DMS79 treated with DMSO at 0.1 percent for 48 hours (cell line): ENCODE measurements at regions not wholly inside any gene's neighbourhood (a gene's known extent, or its start where the extent isn't known, plus 50 kb on each side); places are given as distances from the start of the nearest gene placed in this dataset.
"Not testable (repeated sequence)": the region's sequence is repeated elsewhere in the genome, so short reads cannot be mapped to it uniquely, and the experiment has no call there.

ENCODE experiments used
- DNase-seq: peaks from one replicate; lab custom pipeline; 2025; lab: John Stamatoyannopoulos, UW

DNA sequence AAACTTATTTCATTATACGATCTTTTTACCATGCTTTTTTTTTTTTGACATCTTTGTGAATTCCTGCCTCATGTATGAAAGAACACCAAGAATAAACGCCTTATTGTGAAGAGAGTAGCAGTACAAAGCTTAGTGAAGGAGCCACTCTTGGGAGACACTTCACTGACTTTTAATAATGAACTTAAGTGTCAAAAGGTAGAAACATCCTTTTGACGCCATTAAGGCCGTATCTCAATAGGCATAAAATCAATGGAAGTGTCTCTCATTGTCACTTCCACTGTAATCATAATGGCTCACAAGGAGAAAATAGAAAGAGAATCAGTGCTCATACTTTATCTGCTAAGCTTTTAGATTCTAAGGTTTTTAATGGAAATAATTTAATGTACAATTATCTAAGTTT is 657.8 kb downstream of the DIPK2A start:
- DNase-seq: no peak

GRCh38 chr3:144636833-144637232 is 665.2 kb downstream of the DIPK2A start:
- no peak for DNase-seq

DNA sequence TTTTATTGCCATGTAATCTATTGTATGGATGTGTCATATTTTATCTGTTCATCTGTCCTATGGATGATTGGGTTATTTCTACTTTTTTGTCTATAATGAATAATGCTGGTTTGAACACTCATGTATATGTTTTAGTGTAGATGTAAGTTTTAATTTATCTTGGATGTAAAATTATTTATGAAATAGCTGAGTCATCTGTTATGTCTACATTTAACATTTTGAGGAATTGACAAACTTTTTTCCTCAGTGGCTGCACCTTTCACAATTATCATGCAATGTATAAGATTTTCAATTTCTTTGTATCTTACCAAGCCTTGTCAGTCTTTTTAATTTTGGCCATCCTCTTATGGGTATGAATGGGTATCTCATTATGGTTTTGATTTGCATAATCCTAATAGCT is 666.4 kb downstream of the DIPK2A start:
- no peak for DNase-seq

DNA sequence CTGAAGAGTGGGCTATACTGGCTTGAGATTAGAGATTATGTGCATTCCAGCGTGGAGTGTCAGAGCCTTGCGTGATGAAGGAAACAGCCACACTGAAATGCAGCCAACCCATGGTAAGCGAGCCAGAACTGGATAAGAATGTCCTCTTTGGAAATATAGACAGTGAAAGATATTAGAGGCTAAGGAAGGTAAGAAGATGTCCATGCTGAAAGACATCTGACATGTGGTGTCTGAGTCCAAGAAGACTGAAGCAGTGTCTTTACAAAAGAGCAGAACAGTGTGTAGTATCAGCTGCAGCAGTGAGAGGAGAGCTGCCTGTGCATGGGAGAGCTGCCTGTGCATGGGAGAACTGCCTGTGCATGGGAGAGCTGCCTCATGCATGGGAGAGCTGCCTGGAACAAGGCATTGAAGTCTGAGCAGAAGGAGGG is 672.2 kb downstream of the DIPK2A start:
- DNase-seq: no peak

DNA sequence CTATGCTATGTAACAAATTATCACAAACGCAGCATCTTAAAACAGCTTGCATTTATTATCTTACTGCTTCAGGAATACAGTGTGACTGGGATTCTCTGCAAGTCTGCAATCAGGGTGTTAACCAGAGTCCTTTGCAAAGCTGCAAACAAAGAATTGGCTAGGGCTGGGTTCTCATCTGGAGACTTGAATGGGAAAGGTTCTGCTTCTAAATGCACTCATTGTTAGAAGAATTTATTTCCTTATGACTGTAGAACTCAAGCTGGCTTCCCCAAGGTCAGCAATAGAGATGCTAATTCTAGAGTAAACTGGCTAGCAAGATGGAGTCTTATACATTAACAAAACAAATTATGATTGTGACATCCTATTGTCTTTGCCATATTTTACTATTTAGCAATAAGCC is 673.7 kb downstream of the DIPK2A start:
- no peak for DNase-seq

- DNase-seq: no peak
These were observed 678.8 kb downstream of the DIPK2A start for GRCh38 chr3:144650380-144650779.

DNA sequence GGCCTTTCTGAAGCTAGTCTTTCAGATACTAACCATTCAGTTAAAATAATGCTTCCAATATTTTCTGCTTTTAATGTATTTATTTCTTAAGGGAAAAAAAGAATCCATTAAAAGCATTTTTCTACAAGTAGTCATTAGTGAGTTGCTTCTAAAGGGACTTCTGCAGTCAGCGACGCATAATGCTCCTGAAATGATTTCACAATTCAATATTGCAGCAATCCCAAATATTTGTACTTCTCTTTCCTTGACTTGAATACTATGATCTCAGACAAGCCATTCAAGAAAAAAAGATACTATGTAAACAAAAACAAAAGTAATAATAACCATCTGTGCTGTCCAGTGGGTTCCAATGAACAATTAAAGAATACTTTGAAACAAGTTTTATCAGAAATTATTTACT is 681.0 kb downstream of the DIPK2A start:
- no peak for DNase-seq

DNA sequence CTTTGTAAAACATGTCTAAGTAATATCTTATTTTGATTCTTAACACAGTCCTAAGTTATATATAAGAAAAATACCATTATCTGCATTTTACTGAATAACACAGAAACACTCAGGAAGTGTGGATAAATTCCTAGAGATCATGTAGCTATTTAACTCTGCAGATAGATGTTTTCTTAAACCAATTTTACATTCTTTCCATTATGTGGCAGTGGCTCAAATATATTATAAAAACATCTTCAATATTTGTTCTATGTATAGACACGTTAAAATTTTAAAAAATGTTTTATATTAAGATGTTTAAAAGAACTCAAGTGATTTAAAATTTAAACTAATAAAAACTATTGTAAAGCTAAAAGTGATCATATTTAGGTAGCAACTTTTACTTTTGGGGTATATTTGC is 683.8 kb downstream of the DIPK2A start:
- DNase-seq: no peak

DNA sequence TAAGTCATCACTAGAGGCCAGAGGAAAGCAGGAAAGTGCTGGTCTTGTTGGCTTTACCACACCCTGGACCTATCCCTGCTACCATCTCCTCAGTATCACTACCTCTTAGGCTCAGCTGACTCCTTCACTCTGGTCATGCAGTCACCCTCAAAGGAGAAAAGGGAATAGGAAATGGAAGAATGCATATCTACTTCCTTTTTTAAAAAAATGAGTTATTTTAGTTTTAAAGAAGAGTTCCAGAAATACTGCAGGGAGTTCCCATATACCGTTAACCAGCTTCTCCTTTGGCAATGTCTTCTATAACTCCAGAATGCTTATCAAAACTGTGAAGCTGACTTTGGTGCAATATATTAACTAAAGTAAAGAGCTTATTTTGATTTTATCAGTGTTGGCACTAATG is 688.6 kb downstream of the DIPK2A start:
- no peak for DNase-seq

- no peak for DNase-seq
These were observed 691.1 kb downstream of the DIPK2A start for GRCh38 chr3:144662729-144663128.

DNA sequence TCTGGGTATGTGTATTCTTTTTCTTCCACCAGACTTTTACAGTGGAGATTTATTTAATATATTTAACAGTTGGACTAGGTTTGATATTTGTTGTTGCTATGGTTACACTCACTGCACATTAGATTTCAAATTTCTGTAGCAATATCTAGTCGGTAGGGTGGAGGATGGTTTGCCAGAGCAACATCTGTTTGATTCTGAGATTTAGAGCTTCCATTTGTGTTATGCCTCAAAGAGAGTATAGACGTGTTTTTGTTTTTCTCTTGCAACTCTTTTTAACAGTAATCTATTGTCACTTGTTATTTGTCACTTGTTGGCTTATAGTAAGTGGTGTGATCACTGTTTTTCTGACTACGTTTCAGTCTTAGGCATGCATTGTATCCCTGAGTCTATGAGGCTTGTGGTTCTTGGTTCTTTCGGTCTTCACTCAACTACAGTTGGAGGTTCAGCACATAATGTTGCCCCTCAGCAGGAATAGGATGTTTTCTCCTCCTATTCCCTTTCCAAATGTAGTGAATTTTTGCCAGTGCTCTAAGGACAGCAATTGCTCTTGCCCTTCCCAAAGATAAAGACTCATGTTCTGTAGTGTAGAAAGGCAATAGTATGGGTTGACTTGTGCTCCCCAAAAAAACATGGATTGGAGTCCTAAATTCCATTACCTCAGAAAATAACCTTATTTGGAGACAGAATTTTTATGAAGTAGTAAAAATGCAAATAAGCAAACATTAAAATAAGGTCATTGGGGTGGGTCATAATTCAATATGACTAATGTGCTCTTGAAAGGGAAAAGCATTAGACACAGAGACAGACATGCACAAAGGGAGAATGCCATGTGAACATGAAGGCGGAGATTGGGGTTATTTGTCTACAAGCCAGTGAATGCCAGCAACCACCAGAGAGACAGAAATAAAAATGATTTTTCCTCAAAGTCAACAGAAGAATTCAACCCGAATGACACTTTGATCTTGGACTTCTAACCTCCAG is 692.1 kb downstream of the DIPK2A start:
- no peak for DNase-seq

DNA sequence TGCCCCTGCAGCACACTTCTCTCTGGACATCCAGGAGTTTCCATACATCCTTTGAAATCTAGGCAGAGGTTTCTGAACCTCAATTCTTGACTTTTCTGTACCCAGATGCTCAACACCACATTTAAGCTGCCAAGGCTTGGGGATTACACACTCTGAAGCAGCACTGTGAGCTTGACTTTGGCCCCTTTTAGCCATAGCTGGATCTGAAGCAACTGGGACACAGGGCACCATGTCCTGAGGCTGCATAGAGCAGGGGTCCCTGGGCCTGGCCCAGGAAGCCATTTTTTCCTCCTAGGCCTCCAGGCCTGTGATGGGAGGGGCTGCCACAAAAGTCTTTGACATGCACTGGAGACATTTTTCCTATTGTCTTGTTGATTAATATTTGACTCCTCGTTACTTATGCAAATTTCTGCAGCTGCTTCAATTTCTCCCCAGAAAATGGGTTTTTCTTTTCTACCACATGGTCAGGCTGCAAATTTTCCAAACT is 694.0 kb downstream of the DIPK2A start:
- DNase-seq: no peak

GRCh38 chr3:144670571-144670970 is 698.9 kb downstream of the DIPK2A start:
- DNase-seq: no peak

DNA sequence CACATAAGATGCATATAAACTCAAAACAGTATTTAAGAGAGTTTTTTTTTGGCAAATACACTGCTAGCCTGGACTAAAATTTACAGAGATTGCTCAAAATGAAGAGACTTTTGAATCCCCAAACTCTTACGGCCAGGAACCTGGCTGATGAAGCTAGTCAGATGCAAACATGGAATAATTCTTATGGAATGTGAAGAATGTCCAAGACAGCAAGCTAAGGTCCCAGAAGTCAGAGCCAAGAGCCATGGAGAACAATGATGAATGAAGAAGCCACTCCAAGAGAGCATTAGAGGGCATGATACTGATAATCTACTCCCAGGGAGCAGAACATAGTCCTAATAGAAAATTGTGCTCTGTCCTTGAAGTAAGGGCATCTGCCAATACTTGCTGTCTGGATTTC is 705.5 kb downstream of the DIPK2A start:
- DNase-seq: no peak

- DNase-seq: no peak
These were observed 711.4 kb downstream of the DIPK2A start for GRCh38 chr3:144683065-144683464.

- no peak for DNase-seq
These were observed 716.2 kb downstream of the DIPK2A start for GRCh38 chr3:144687862-144688261.

DNA sequence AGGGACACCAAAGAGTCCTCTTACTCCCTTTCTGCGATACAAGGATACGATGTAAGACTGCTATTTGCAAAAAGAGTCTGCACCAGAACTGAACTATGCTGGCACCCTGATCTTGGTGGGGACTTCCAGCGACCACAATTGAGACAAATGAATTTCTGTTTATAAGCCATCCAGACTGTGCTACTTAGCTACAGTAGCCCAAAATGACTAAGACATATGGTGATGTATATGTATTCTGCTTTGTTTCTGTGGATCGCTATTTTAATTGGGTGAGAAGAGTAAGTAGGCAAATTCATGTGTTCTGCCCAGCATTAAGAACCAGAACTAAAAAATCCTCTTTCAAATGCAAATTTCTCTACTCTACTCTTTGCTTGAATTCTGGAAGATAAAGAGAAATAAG is 720.9 kb downstream of the DIPK2A start:
- DNase-seq: no peak

- no peak for DNase-seq
These were observed 736.8 kb downstream of the DIPK2A start for GRCh38 chr3:144708437-144708836.

DNA sequence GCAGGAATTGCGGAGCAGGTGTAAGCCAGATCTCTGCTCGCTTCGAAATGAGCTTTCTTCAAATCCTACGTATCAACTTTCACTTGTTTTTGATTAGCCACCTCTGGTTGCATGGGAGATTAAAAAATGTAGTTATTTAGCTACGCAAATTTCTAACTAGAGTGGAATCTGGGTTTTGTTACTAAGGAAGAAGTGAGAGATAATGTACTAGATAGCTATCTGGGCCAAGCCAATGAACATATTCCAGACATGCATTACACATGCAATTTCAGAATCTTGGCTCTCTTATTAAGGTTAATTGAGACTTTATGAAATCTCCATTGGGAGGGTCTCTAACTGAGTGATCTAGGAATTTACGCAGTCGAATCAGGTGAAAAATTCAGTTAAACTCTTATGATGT is 765.7 kb downstream of the DIPK2A start:
- no peak for DNase-seq

- DNase-seq: no peak
These were observed 771.6 kb downstream of the DIPK2A start for GRCh38 chr3:144743225-144743668.

DNA sequence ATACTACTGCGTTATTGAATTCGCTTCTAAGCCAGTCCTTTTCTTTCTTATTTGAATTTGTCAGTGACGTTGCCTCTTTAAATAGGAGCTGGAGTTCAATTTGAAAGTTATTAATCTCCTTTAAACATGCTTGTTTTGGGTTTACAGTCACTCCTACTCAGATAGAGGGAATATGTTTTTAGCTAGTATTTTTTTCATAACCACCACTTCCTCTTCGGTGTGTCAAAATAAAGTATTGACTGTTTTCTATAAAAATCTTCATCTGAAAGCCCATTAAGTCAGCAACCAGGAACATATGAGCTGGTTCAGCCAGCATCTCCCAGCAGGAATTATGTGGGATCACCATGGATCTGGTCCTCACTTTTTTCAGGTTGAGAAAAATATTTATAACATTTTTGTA is 772.9 kb downstream of the DIPK2A start:
- DNase-seq: no peak

DNA sequence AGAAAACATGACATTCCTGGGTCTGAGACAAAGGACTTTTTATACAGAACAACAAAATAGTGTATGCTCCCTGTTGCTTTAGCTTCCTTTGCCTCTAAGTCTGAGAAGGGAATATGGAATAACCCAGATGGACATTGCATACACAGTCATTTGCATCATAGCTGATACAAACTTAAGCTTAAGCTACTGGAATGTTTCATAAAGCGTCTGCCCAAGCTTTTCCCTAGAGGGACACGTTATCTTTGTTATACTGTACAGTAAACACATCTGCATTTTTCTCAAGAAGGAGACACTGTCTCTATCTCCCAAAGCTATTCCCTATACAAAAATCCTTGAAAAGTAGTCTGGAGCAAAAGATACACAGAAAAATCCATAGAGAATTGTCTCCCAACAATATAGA is 775.0 kb downstream of the DIPK2A start:
- no peak for DNase-seq

DNA sequence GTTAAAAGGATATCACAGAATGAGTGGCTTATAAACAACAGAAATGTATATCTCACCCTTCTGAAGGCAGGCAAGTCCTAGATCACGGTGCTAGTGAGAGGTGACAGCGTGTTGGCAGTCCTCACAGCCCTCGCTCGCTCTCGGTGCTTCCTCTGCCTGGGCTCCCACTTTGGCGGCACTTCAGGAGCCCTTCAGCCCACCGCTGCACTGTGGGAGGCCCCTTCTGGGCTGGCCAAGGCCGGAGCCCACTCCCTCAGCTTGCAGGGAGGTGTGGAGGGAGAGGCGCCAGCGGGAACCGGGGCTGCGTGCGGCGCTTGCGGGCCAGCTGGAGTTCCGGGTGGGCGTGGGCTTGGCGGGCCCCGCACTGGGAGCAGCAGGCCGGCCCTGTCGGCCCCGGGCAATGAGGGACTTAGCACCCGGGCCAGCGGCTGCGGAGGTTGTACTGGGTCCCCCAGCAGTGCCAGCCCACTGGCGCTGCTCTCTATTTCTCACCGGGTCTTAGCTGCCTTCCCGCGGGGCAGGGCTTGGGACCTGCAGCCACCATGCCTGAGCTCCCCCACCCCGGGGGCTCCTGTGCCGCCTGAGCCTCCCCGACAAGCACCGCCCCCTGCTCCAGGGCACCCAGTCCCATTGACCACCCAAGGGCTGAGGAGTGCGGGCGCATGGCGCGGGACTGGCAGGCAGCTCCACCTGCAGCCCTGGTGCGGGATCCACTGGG is 778.1 kb downstream of the DIPK2A start:
- DNase-seq: not testable (repeated sequence)
